ENCODE measurements at regions not wholly inside any gene's neighbourhood (a gene's known extent, or its start where the extent isn't known, plus 50 kb on each side); places are given as distances from the start of the nearest gene placed in this dataset.
A peak's percentile ranks its signal among the peaks of the same experiment; 100 is the strongest.

- no peak overlapping the region for H3K27ac Mint-ChIP-seq
- H3K9me3 ChIP-seq (ENCODE audit: control insufficient read depth, low read length): no peaks in the 10 kb centered on the region
- DNase-seq: no peak
- no peaks in the 10 kb centered on the region for H3K36me3 ChIP-seq (ENCODE audit: control insufficient read depth, insufficient read depth, low read length)
- H3K27me3 ChIP-seq (ENCODE audit: control insufficient read depth, insufficient read depth, low read length, poor library complexity, severe bottlenecking): no peaks in the 10 kb centered on the region
- peaks cover 4% of the 10 kb centered on the region for H3K9me3 Mint-ChIP-seq
- no peak overlapping the region for H3K9ac ChIP-seq (ENCODE audit: extremely low read depth, low read length, poor library complexity, severe bottlenecking)
- no peak overlapping the region for H3K4me3 Mint-ChIP-seq
- H3K27ac ChIP-seq (ENCODE audit: low read depth, low read length): no peak overlapping the region
- H3K4me1 ChIP-seq (ENCODE audit: control insufficient read depth, insufficient read depth, low read length): no peaks in the 10 kb centered on the region
- H3K4me3 ChIP-seq (ENCODE audit: low read length): no peak overlapping the region
- no peaks in the 10 kb centered on the region for H3K27me3 Mint-ChIP-seq (ENCODE audit: insufficient read depth)
- 89 to 91% methylated on average over 5 to 7 of the region's 7 CpGs for WGBS, 2 experiments (ENCODE audit: insufficient coverage in 1 of 2, insufficient read length in 1 of 2)
- H3K36me3 Mint-ChIP-seq (ENCODE audit: low read depth): no peaks in the 10 kb centered on the region
- TF ChIP-seq CTCF (conservative IDR thresholded peaks at IDR 0.05): no peak
- no peaks in the 10 kb centered on the region for H3K4me1 Mint-ChIP-seq
Measured at GRCh38 chr4:13928214-13928613, 300.7 kb upstream of the BOD1L1 start.

GRCh38 chr4:13930155-13930554 lies 302.6 kb upstream of the BOD1L1 start:
- Mint-ChIP-seq H3K27ac (no peak overlapping the region), H3K27me3 (ENCODE audit: insufficient read depth) (no peaks in the 10 kb centered on the region), H3K4me3 (no peak overlapping the region), H3K4me1 (no peaks in the 10 kb centered on the region), H3K36me3 (ENCODE audit: low read depth) (no peaks in the 10 kb centered on the region), H3K9me3 (no peaks in the 10 kb centered on the region)
- H3K27ac ChIP-seq (ENCODE audit: low read depth, low read length): no peak overlapping the region
- H3K36me3 ChIP-seq (ENCODE audit: control insufficient read depth, insufficient read depth, low read length): no peaks in the 10 kb centered on the region
- no peaks in the 10 kb centered on the region for H3K27me3 ChIP-seq (ENCODE audit: control insufficient read depth, insufficient read depth, low read length, poor library complexity, severe bottlenecking)
- 86 to 94% methylated on average over 3 to 4 of the region's 4 CpGs for WGBS, 2 experiments (ENCODE audit: insufficient coverage in 1 of 2, insufficient read length in 1 of 2)
- H3K4me3 ChIP-seq (ENCODE audit: low read length): no peak overlapping the region
- H3K4me1 ChIP-seq (ENCODE audit: control insufficient read depth, insufficient read depth, low read length): no peaks in the 10 kb centered on the region
- no peaks in the 10 kb centered on the region for H3K9me3 ChIP-seq (ENCODE audit: control insufficient read depth, low read length)
- DNase-seq: no peak
- TF ChIP-seq CTCF (conservative IDR thresholded peaks at IDR 0.05): no peak
- H3K9ac ChIP-seq (ENCODE audit: extremely low read depth, low read length, poor library complexity, severe bottlenecking): no peak overlapping the region

- Histone ChIP-seq H3K4me3 (ENCODE audit: low read length) (no peak overlapping the region), H3K36me3 (ENCODE audit: control insufficient read depth, insufficient read depth, low read length) (no peaks in the 10 kb centered on the region), H3K9me3 (ENCODE audit: control insufficient read depth, low read length) (no peaks in the 10 kb centered on the region), H3K27ac (ENCODE audit: low read depth, low read length) (no peak overlapping the region), H3K4me1 (ENCODE audit: control insufficient read depth, insufficient read depth, low read length) (no peaks in the 10 kb centered on the region), H3K9ac (ENCODE audit: extremely low read depth, low read length, poor library complexity, severe bottlenecking) (no peak overlapping the region), H3K27me3 (ENCODE audit: control insufficient read depth, insufficient read depth, low read length, poor library complexity, severe bottlenecking) (no peaks in the 10 kb centered on the region)
- no peaks in the 10 kb centered on the region for H3K9me3 Mint-ChIP-seq
- H3K27ac Mint-ChIP-seq: no peak overlapping the region
- 87 to 100% methylated on average over 2 to 4 of the region's 4 CpGs for WGBS, 2 experiments (ENCODE audit: insufficient coverage in 1 of 2, insufficient read length in 1 of 2)
- H3K4me3 Mint-ChIP-seq: no peak overlapping the region
- TF ChIP-seq CTCF (conservative IDR thresholded peaks at IDR 0.05): peak; percentile 50
- DNase-seq: no peak
- peaks cover 7% of the 10 kb centered on the region for H3K4me1 Mint-ChIP-seq
- no peaks in the 10 kb centered on the region for H3K27me3 Mint-ChIP-seq (ENCODE audit: insufficient read depth)
- no peaks in the 10 kb centered on the region for H3K36me3 Mint-ChIP-seq (ENCODE audit: low read depth)
Measured at GRCh38 chr4:13933191-13933590, 305.7 kb upstream of the BOD1L1 start.
